Astrocyte (in vitro differentiated cells and primary cell): ENCODE measurements at regions not wholly inside any gene's neighbourhood (a gene's known extent, or its start where the extent isn't known, plus 50 kb on each side); places are given as distances from the start of the nearest gene placed in this dataset.
A peak's percentile ranks its signal among the peaks of the same experiment; 100 is the strongest.

Experiments used
- DNase-seq: peaks from one replicate; pipeline ENCODE4 v3.0.0-alpha.2; 2010; ENCODE audit warnings: low read depth
- FAIRE-seq: peaks from 2 replicates; lab custom pipeline; 2011; peaks lifted over from hg19 to GRCh38; lab: Jason Lieb, UNC
- H2AFZ ChIP-seq: 2 replicates; pipeline ENCODE4 v1.6.0; 2012; ENCODE audit warnings: low read depth, low read length, inconsistent platforms
- H3K27ac ChIP-seq: 2 replicates; pipeline ENCODE4 v1.5.1; 2011; ENCODE audit warnings: low read depth, low read length, inconsistent platforms
- H3K27me3 ChIP-seq: 2 replicates; pipeline ENCODE4 v1.6.0; 2011; ENCODE audit warnings: low read length, inconsistent platforms; ENCODE audit not compliant: insufficient read depth
- H3K36me3 ChIP-seq: 2 replicates; pipeline ENCODE4 v1.5.1; 2011; ENCODE audit warnings: low read length, inconsistent platforms; ENCODE audit not compliant: insufficient read depth
- H3K4me1 ChIP-seq: 2 replicates; pipeline ENCODE4 v1.5.1; 2011; ENCODE audit warnings: low read length, inconsistent platforms; ENCODE audit not compliant: insufficient read depth
- H3K4me2 ChIP-seq: 2 replicates; pipeline ENCODE4 v1.6.0; 2012; ENCODE audit warnings: low read length, inconsistent platforms
- H3K4me3 ChIP-seq: 2 replicates; pipeline ENCODE4 v1.5.1; 2011; ENCODE audit warnings: low read depth, mild to moderate bottlenecking, low read length, inconsistent platforms; ENCODE audit not compliant: insufficient read depth
- H3K79me2 ChIP-seq: 2 replicates; pipeline ENCODE4 v1.6.0; 2012; ENCODE audit warnings: mild to moderate bottlenecking, low read length, inconsistent platforms; ENCODE audit not compliant: insufficient read depth
- H3K9ac ChIP-seq: 2 replicates; pipeline ENCODE4 v1.6.0; 2012; ENCODE audit warnings: mild to moderate bottlenecking, low read length, inconsistent platforms
- H3K9me3 ChIP-seq: 2 replicates; pipeline ENCODE4 v1.5.1; 2012; ENCODE audit warnings: low read depth, mild to moderate bottlenecking, low read length, inconsistent platforms; ENCODE audit not compliant: insufficient read depth
- H4K20me1 ChIP-seq: 2 replicates; pipeline ENCODE4 v1.6.0; 2012; ENCODE audit warnings: low read length, inconsistent platforms; ENCODE audit not compliant: insufficient read depth
- H3K27ac Mint-ChIP-seq: one replicate; pipeline ENCODE4 v1.8.0; 2021; ENCODE audit warnings: mild to moderate bottlenecking, mixed read lengths; ENCODE audit not compliant: unreplicated experiment
- H3K27me3 Mint-ChIP-seq: one replicate; pipeline ENCODE4 v1.8.0; 2021; ENCODE audit warnings: low read depth, mixed read lengths; ENCODE audit not compliant: unreplicated experiment
- H3K36me3 Mint-ChIP-seq: one replicate; pipeline ENCODE4 v1.8.0; 2021; ENCODE audit warnings: low read depth, mixed read lengths; ENCODE audit not compliant: unreplicated experiment
- H3K4me1 Mint-ChIP-seq: one replicate; pipeline ENCODE4 v1.8.0; 2021; ENCODE audit warnings: low read depth, mixed read lengths; ENCODE audit not compliant: unreplicated experiment
- H3K4me3 Mint-ChIP-seq: one replicate; pipeline ENCODE4 v1.8.0; 2021; ENCODE audit warnings: mild to moderate bottlenecking, moderate library complexity, mixed read lengths; ENCODE audit not compliant: unreplicated experiment
- H3K9me3 Mint-ChIP-seq: one replicate; pipeline ENCODE4 v1.8.0; 2021; ENCODE audit warnings: mild to moderate bottlenecking, mixed read lengths; ENCODE audit not compliant: unreplicated experiment
- CTCF ChIP-seq: IDR thresholded peaks from 2 replicates; pipeline ENCODE4 v1.5.1; 2011; ENCODE audit warnings: low read depth, mild to moderate bottlenecking, inconsistent platforms, low read length, moderate library complexity; ENCODE audit not compliant: insufficient read depth
- EZH2 ChIP-seq: IDR thresholded peaks from 2 replicates; pipeline ENCODE4 v1.6.1; 2012; ENCODE audit warnings: mild to moderate bottlenecking, low read length, inconsistent platforms; ENCODE audit not compliant: insufficient read depth

GRCh38 chr3:4926892-4927291, 52.3 kb upstream of the BHLHE40 start:
- H2AFZ ChIP-seq, result no peak overlapping the region
- Mint-ChIP-seq H3K36me3 (no peaks in the 10 kb centered on the region), H3K4me1 (no peaks in the 10 kb centered on the region), H3K4me3 (no peak overlapping the region), H3K27me3 (no peaks in the 10 kb centered on the region), H3K27ac (no peak overlapping the region), H3K9me3 (no peaks in the 10 kb centered on the region)
- H3K36me3 ChIP-seq, result peaks cover 2% of the 10 kb centered on the region
- TF ChIP-seq CTCF (no peak), EZH2 (no peak)
- FAIRE-seq (no peak), DNase-seq (no peak)
- H3K4me1 ChIP-seq, result no peaks in the 10 kb centered on the region
- no peaks in the 10 kb centered on the region for H4K20me1 ChIP-seq
- no peak overlapping the region for H3K27ac ChIP-seq
- H3K4me2 ChIP-seq, result no peak overlapping the region
- H3K79me2 ChIP-seq, result no peaks in the 10 kb centered on the region
- H3K9ac ChIP-seq, result no peak overlapping the region
- H3K9me3 ChIP-seq, result no peaks in the 10 kb centered on the region
- H3K27me3 ChIP-seq, result no peaks in the 10 kb centered on the region
- H3K4me3 ChIP-seq, result no peak overlapping the region

- Histone ChIP-seq H3K36me3 (peaks cover 2% of the 10 kb centered on the region), H3K9me3 (no peaks in the 10 kb centered on the region), H3K4me3 (no peak overlapping the region), H3K27me3 (no peaks in the 10 kb centered on the region), H3K4me2 (no peak overlapping the region), H3K79me2 (no peaks in the 10 kb centered on the region), H3K4me1 (no peaks in the 10 kb centered on the region), H3K27ac (no peak overlapping the region), H2AFZ (peak overlapping the region; percentile 41), H4K20me1 (no peaks in the 10 kb centered on the region), H3K9ac (no peak overlapping the region)
- FAIRE-seq, result no peak
- Mint-ChIP-seq H3K9me3 (no peaks in the 10 kb centered on the region), H3K4me1 (no peaks in the 10 kb centered on the region), H3K27me3 (no peaks in the 10 kb centered on the region), H3K36me3 (no peaks in the 10 kb centered on the region), H3K4me3 (no peak overlapping the region), H3K27ac (no peak overlapping the region)
- TF ChIP-seq CTCF (no peak), EZH2 (no peak)
- no peak for DNase-seq
Measured at GRCh38 chr3:4928277-4928789, 50.9 kb upstream of the BHLHE40 start.
